Embryonic facial prominence (tissue), 1 donor: ENCODE measurements at regions not wholly inside any gene's neighbourhood (a gene's known extent, or its start where the extent isn't known, plus 50 kb on each side); places are given as distances from the start of the nearest gene placed in this dataset.

ENCODE experiments used
- DNase-seq: peaks from one replicate; pipeline ENCODE4 v3.0.0-alpha.2; 2016; ENCODE audit errors: extremely low spot score

GRCh38 chr1:232477728-232478127 lies 152.2 kb downstream of the SIPA1L2 start:
- no peak for DNase-seq

DNA sequence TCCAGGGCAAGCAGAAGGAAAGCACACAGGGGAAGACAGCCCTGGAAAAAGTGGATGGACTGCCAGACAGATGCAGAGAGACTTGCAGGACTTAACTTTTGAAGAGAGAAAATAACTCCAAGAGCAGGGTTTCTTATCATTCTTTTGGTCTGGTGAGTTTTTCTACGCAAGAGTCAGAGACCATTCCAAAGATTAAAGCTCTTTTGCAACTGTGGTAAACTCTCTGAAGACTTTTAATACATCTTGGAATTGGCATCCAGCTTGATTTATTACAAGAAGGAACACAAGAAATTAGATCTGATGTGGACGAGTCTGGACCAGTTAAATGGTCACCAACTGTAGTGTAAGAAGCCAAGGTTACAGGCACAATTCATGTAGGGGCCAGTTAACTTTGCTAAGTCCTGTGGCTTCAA lies 153.4 kb downstream of the SIPA1L2 start:
- no peak for DNase-seq

DNA sequence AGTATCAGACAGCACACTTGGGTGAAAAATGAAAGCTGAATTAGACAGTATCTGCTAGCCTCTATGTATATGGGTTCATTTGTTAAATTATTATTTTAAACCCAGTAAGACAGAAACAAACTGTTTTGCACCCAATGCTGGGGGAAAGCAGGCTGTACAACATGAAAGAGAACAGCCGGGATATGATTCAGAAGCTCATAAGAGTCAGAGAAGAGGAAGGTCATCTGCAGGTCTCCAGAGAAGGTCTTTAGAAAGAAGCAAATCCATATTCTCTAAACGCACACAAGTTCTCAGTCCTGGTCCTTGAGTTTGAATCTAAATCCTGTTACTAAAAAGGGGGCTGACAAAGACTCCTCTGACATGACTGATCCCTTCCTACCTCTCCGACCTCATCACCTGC lies 155.1 kb downstream of the SIPA1L2 start:
- DNase-seq, result no peak

GRCh38 chr1:232473900-232474299 lies 156.0 kb downstream of the SIPA1L2 start:
- no peak for DNase-seq

GRCh38 chr1:232473324-232473723 lies 156.6 kb downstream of the SIPA1L2 start:
- DNase-seq, result no peak

DNA sequence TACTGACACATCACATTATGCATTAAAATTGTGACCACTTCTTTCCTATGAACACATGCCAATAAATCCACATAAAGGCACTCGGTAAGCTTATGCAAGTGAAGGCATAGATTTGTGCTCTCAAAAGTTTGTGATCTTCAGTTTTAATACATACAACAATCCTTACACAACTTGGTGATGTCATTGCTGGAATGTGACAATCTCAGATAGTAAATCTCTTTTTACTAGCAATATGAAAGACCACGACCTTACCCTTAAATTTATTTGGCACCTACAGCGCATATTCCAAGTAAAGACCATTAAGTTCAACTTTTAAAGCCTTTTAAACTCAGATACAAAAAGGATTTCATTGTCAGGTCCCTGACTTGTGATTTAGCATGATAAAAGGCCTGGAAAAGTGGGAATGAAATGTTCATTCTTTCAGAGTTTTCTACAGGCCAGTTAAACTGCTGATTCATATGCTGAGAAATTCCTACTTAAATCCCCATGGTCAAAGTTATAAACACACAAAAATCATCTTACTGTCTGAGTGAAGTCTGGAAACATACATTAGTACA lies 157.4 kb downstream of the SIPA1L2 start:
- no peak for DNase-seq

DNA sequence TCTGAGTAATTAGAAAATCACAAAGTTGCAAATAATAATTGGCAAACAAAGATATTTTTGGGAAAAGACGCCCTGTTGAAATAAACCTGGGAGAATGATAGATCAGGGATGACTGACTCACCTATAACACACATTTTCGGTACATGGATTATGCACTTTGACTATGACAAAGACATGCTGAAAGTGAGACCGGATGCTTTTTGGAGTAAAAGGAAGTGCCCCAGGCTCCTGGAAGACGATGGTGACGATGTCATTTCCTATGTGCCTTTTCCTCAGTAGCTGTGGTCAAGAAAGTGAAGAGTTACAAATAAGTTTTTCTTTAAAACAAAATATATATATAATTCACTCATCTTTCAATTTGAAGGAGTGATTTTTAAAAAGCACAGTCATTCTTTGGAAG lies 158.7 kb downstream of the SIPA1L2 start:
- no peak for DNase-seq

DNA sequence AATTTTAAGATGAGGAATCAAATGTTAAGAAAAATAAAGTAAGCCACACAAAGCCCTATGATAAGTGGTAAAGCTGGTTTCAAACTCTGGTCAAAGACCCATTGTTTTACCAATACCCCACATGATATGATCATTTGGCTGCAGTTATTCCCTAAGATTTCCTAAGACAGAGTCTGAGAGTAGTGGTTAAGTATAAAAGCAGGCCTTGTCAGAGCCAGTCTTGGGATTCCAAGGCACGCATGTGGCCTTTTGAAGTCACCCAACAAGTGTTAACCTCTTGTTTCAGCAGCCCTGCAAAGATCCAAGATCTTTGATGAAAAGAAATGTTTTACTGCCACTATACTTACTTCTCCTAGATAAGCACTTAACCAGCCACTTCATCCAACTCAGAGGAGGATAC lies 159.2 kb downstream of the SIPA1L2 start:
- no peak for DNase-seq

DNA sequence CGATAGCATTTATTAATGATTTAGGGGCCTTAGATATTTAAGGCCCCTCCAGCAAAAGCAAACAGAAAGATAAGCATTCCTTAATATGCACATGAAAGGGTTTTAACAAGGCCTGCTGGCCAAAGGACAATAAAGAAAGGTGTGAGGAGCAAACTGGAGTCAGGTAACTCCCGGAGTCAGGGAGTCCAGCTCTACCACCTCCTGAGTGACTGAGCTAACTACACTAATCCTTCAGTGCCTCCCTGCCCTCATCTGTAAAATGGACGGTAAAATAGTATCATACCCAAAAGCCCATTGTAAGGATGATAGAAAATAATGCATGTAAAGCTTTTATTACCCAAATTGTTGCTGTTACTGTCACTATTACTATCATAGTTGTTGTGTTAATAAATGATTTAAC lies 161.7 kb downstream of the SIPA1L2 start:
- no peak for DNase-seq

- no peak for DNase-seq
Measured at GRCh38 chr1:232467073-232467760, 162.7 kb downstream of the SIPA1L2 start.

DNA sequence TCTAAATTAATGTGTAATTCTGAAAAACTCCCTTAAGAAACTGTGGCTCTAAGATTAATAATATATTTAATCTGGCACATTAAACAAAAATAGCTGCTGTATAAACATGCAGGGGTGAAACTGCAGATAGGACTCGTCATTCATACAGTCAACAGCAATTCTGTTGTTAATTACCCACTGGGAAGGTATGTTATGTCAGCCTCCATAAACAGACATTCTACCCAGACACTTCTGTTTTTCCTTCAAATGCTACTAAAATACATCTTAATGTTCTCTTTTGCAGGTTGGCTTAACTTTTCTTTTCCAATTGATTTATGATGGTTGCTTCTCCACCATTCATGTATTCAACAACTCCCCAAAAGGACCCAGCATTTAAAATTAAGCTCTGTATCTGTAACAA lies 165.6 kb downstream of the SIPA1L2 start:
- no peak for DNase-seq

- peak; percentile 19 for DNase-seq
Measured at GRCh38 chr1:232463225-232463624, 166.7 kb downstream of the SIPA1L2 start.

DNA sequence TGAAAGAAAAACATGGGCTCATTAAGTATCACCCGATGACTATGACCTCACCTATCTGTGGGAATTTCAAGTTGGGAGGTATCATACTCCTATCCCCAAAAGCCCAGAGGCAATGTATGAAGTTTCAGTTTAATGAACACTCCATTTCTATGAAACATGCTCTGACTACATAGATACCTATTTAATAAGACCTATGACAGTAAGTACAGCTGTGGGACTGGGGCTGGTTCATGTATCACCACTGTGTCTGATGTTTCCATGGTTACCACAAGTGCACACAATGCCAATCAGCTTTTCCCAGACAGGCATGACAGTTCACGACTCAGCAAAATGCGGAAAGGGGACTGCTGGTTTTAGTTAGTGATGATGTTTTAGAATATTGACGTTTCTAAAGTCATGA lies 167.7 kb downstream of the SIPA1L2 start:
- peak; percentile 70 for DNase-seq

GRCh38 chr1:232459826-232460225 lies 170.1 kb downstream of the SIPA1L2 start:
- no peak for DNase-seq

DNA sequence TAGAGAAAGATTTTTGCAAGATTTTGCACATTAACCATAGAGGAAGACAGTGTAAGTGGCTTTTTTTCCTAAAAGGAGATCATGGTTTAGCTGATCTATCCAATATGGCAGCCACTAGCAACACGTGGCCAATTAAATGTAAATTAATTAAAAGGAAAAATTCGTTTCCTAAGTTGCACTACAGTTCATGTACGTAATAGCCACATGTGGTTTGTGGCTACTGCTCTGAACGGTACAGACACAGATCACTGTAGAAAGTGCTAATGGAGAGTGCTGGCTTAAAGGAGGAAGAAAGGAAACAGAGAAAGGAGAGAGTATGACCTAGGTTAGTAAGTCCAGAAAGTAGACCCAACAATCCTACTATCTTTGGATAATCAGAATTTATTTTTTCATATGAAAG lies 170.8 kb downstream of the SIPA1L2 start:
- DNase-seq, result no peak

DNA sequence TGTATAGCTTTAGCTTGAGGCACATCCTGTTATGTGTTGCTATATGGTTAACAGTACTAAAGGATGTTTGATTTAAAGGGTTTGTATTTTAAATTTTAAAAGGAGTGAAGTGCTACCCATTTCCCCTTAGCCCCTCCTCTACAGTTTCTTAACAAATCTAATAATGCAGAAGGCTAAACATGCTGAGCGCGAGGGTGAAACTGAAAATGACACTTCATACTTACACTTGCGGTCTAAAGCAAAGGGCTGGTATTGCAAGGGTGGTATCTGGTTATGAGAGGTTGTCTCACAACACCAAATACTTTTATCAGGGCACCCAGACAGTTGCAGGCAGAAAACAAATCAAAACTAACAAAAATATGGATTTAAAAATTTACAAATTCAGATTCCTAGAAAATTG lies 172.3 kb downstream of the SIPA1L2 start:
- no peak for DNase-seq

DNA sequence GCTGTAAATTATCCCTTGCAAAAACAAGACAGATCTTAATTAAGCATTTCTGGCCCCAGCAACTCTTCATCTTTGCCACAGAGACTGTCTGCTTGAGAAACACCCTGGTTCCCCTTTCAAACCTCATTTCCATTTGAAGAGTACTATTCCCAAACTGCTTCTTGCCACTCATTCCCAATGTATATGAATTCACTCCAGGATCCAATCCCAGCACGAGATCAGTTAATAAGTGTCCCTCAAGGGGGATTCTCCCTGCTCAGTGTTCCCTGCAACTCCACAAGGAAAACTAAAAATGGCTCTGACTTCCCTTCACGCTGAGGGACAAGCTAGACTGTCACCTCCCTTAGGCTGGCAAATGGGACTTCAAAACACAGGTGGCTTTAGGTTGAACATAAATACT lies 173.2 kb downstream of the SIPA1L2 start:
- DNase-seq, result no peak

DNA sequence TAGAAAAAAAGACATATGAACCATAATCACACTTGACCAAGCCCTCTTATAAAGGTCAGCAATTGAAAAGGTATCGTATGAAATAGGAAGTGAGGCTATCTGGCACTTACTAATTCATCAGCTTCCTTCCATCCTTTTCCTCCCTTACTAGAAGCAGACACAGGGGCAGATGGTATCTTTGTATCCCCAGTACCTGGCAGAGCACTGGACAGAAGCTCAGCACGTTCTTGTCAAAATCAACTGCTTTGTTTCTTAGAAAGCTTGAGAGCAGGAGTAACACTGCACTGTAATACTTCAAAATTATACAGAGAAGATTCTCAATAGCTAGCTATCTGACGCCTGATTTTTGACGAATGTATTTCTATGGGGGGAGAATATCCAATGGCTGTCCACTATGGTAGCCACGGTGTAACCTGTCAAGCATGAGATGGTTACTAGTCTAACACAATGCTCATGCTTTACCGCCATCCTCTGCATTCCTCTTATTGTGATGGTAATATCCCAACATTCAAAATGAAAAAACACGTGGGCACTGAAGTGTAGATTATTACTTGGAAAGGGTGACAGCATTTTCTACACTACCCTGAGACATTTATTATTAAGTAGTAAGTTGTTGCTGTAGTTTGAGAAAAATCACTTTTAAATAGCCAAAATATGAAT lies 175.6 kb downstream of the SIPA1L2 start:
- no peak for DNase-seq

DNA sequence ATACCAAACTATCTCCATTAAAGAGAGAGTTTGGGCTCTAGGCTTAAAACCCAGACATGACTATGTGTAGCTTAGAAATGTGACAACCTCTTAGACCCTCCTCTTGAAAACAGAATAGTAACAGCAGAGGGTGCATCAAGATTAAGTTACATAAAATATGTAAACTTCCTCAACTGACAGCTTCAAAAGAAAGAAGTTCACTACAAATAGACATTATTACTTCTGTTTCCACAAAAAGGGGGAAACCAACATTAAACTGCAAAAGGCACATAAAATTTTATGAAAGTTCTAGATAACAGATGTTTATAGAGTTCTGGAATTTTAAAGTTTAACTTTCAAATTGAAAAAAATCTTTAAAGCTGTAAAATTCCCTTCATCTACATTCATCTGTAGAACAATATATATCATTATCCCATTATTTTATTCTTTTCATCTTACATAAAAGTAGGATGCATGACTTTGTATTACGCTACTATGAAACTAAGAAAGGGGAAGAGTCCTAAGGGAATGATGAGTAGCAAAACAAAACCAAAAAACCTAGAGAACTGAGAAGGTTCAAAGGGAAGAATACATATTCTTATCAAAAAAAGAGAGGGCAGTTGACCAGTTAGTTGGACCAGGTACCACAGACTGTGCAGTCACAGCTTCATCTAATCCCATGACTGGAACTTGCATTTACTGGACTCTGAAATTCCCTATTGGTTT lies 177.0 kb downstream of the SIPA1L2 start:
- DNase-seq, result no peak

DNA sequence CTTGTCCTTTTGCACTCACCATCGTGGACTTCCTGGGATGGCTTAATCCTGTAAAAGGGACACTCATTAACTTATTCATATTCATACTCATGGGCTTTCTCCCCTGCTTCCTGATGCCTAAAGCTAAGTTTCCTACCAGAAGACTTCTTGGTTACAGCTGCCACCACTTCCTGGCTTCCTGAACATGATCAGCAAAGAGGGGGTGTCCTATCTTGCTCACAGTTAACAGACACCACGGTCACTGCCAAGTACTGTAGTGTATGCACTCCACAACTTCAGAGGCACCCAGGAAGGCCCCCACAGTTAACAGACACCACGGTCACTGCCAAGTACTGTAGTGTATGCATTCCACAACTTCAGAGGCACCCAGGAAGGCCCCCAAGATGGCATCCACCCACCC lies 177.8 kb downstream of the SIPA1L2 start:
- DNase-seq, result no peak

DNA sequence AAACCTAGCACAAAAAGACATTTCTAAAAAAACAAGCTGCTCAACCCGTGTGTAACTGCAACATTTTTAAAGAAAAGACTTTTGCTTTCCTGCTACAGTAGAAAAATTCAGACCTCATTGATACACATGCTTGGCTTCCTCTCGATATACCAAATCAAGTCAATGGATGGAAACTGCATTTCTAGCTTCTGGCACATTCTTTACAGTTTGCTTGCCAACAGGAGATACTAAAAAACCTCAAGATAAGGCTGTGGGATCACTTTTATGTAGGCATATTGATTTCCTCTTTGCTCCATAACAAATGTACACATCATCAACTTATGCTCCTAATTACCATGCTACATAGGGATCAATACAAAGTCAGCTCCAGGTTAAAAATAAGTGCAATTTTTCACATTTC lies 178.4 kb downstream of the SIPA1L2 start:
- DNase-seq, result no peak

- DNase-seq, result no peak
Measured at GRCh38 chr1:232450615-232451014, 179.3 kb downstream of the SIPA1L2 start.

GRCh38 chr1:232447125-232447524 lies 182.8 kb downstream of the SIPA1L2 start:
- no peak for DNase-seq
